Activated naive CD4-positive, alpha-beta T cell treated with anti-CD3 and anti-CD28 coated beads, Interleukin-2, amount 50 U/mL, for 24 hours (primary cell): ENCODE measurements at regions not wholly inside any gene's neighbourhood (a gene's known extent, or its start where the extent isn't known, plus 50 kb on each side); places are given as distances from the start of the nearest gene placed in this dataset.

Experiments used
- H3K27ac Mint-ChIP-seq: one replicate; pipeline ENCODE4 v1.8.0; 2021; ENCODE audit warnings: mild to moderate bottlenecking, mixed read lengths
- H3K27me3 Mint-ChIP-seq: one replicate; pipeline ENCODE4 v1.8.0; 2021; ENCODE audit warnings: mixed read lengths
- H3K36me3 Mint-ChIP-seq: one replicate; pipeline ENCODE4 v1.8.0; 2021; ENCODE audit warnings: mixed read lengths
- H3K4me1 Mint-ChIP-seq: one replicate; pipeline ENCODE4 v1.8.0; 2021; ENCODE audit warnings: mixed read lengths
- H3K4me3 Mint-ChIP-seq: one replicate; pipeline ENCODE4 v1.8.0; 2021; ENCODE audit warnings: mild to moderate bottlenecking, mixed read lengths
- H3K9me3 Mint-ChIP-seq: one replicate; pipeline ENCODE4 v1.8.0; 2021; ENCODE audit warnings: mixed read lengths

GRCh38 chr3:159818997-159819500, 169.6 kb upstream of the IL12A start:
- no peak overlapping the region for H3K4me3 Mint-ChIP-seq
- peaks cover 8% of the 10 kb centered on the region for H3K27me3 Mint-ChIP-seq
- no peaks in the 10 kb centered on the region for H3K9me3 Mint-ChIP-seq
- no peak overlapping the region for H3K27ac Mint-ChIP-seq
- H3K36me3 Mint-ChIP-seq, result no peaks in the 10 kb centered on the region
- no peaks in the 10 kb centered on the region for H3K4me1 Mint-ChIP-seq

DNA sequence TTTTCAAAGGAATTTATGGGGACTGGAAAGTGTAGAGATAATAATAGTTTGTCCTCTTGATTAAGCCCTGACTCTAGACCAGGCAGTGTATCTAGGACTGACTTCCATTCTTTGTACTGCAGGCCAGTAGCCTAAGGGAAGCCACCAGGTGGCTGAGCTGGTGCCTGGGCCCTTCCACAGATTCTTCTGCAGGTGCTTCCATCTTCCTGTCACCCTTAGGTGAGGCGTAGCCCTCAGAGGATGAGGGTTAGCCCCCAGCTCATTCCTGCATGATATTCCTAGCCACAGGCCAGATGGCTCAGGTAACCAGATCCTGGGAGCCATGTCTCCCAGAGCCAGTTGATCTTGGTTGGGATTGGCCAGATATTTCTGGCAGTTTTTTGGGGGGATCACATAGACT, 169.0 kb upstream of the IL12A start:
- H3K4me1 Mint-ChIP-seq, result no peaks in the 10 kb centered on the region
- no peak overlapping the region for H3K27ac Mint-ChIP-seq
- no peak overlapping the region for H3K4me3 Mint-ChIP-seq
- peaks cover 8% of the 10 kb centered on the region for H3K27me3 Mint-ChIP-seq
- H3K9me3 Mint-ChIP-seq, result no peaks in the 10 kb centered on the region
- no peaks in the 10 kb centered on the region for H3K36me3 Mint-ChIP-seq

GRCh38 chr3:159821110-159821509, 167.5 kb upstream of the IL12A start:
- no peaks in the 10 kb centered on the region for H3K9me3 Mint-ChIP-seq
- no peak overlapping the region for H3K4me3 Mint-ChIP-seq
- no peaks in the 10 kb centered on the region for H3K4me1 Mint-ChIP-seq
- no peaks in the 10 kb centered on the region for H3K36me3 Mint-ChIP-seq
- H3K27me3 Mint-ChIP-seq, result peaks cover 8% of the 10 kb centered on the region
- no peak overlapping the region for H3K27ac Mint-ChIP-seq

GRCh38 chr3:159821736-159822135, 166.9 kb upstream of the IL12A start:
- H3K4me3 Mint-ChIP-seq, result no peak overlapping the region
- H3K4me1 Mint-ChIP-seq, result no peaks in the 10 kb centered on the region
- H3K27ac Mint-ChIP-seq, result no peak overlapping the region
- H3K27me3 Mint-ChIP-seq, result peaks cover 8% of the 10 kb centered on the region
- H3K36me3 Mint-ChIP-seq, result no peaks in the 10 kb centered on the region
- no peaks in the 10 kb centered on the region for H3K9me3 Mint-ChIP-seq

DNA sequence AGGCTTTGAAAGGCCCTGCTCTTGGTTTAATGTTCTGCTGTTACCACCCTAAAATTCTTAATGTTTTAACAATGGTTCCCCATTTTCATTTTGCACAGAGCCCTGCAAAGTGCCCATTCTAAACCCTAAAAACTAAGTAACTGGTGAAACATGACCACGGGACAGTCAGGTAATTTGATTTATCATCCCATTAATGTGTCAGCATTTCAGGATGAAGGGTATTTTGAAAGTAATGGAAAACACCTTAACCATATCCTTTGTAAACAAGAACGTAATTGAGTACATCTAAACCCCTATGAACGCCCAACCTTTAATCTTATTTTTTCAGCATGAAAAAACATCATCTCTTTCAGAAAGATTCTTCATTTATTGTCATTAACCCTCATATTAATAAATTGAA, 164.9 kb upstream of the IL12A start:
- no peak overlapping the region for H3K4me3 Mint-ChIP-seq
- peaks cover 8% of the 10 kb centered on the region for H3K27me3 Mint-ChIP-seq

DNA sequence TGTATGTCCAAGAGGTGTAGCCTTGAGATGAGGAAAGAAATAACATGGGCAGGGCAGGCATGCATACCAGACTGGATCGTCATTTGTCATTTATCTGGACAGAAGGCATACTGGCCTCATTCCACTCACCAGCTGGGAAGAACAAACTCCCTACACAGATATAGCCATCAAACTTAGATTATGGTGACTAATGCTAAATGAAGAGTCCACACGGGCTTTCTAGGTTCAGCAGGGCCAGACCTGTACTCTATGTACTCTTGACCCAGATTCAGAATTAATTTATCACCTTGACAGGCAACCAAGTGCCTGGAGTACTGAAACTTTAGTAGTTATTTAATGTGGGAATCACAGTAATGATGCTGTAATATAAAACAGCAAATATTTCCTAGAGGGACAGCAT, 164.3 kb upstream of the IL12A start:
- no peak overlapping the region for H3K4me3 Mint-ChIP-seq
- no peaks in the 10 kb centered on the region for H3K9me3 Mint-ChIP-seq
- peaks cover 4% of the 10 kb centered on the region for H3K27me3 Mint-ChIP-seq
- H3K27ac Mint-ChIP-seq, result no peak overlapping the region
- no peaks in the 10 kb centered on the region for H3K36me3 Mint-ChIP-seq
- no peaks in the 10 kb centered on the region for H3K4me1 Mint-ChIP-seq

More for the DNA sequence above, 164.9 kb upstream of the IL12A start:
- Mint-ChIP-seq H3K36me3 (no peaks in the 10 kb centered on the region), H3K27ac (no peak overlapping the region), H3K4me1 (no peaks in the 10 kb centered on the region), H3K9me3 (no peaks in the 10 kb centered on the region)

DNA sequence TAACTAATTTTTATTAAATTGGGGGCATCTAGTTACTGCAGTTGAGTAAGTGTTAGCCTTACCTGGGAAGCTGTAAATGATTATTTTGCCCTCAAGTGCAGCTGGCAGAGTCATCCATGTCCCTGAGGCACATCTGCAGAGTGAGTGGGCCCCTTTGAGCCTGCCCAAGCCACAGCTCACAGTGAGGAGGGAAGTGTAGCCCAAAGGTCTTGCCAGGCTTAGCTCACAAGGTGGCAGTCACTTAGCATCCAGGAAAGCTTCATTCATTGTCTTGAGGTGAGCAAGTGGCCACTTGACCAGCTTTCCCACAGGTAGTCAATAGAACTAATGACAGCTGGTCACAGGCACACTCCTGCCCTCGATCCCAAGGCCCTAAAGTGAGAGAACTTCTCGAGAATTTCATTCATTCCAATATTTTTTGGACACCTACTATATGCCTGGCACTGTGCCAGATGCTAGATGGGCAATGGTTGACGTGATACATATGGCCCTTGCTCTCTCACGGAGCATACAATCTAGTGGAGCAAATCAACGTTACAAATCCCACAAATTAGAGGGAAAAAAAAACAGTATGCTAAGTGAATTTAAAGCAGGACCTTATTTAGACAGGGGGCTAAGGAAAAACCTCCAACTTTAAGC, 163.3 kb upstream of the IL12A start:
- Mint-ChIP-seq H3K36me3 (no peaks in the 10 kb centered on the region), H3K4me1 (no peaks in the 10 kb centered on the region), H3K4me3 (no peak overlapping the region), H3K27ac (no peak overlapping the region), H3K27me3 (peaks cover 4% of the 10 kb centered on the region), H3K9me3 (no peaks in the 10 kb centered on the region)

GRCh38 chr3:159828542-159828943, 160.1 kb upstream of the IL12A start:
- Mint-ChIP-seq H3K36me3 (no peaks in the 10 kb centered on the region), H3K4me3 (no peak overlapping the region), H3K27ac (no peak overlapping the region), H3K27me3 (peaks cover 1% of the 10 kb centered on the region), H3K4me1 (no peaks in the 10 kb centered on the region), H3K9me3 (no peaks in the 10 kb centered on the region)

- no peaks in the 10 kb centered on the region for H3K36me3 Mint-ChIP-seq
- no peaks in the 10 kb centered on the region for H3K9me3 Mint-ChIP-seq
- no peaks in the 10 kb centered on the region for H3K4me1 Mint-ChIP-seq
- H3K4me3 Mint-ChIP-seq, result no peak overlapping the region
- H3K27ac Mint-ChIP-seq, result no peak overlapping the region
- peaks cover 1% of the 10 kb centered on the region for H3K27me3 Mint-ChIP-seq
Observed at GRCh38 chr3:159829056-159829455, 159.6 kb upstream of the IL12A start.

DNA sequence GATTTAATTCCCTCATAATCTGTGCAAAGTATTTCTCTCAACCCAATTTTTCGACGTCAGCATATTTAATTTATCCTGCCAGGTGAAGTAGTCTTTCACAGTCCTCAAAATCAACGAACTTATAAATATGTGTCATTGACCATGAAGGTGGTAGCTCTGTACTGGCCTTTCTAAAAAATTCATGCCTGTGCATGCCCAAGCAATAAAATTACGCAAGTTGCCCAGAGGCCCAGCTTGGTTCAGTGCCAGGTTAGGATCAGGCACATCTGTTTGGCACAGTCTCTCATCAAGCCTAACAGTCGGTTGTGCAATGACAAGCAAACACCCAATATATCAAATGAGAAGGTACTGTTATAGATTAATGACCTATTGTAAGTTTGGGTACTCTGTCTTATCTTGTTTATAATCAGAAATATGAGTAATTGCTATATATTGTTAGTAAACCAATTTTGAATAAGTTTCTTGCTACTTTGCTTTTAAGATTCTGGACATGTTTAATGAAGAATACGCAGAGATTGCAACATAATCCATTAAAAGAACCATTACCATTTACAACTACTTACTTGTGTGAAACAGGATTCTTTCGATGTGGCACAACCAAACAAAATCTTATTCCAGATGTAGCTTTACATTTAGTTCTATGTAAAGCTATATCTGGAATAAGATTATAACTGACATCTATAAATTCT, 159.0 kb upstream of the IL12A start:
- Mint-ChIP-seq H3K9me3 (no peaks in the 10 kb centered on the region), H3K4me3 (no peak overlapping the region), H3K4me1 (no peaks in the 10 kb centered on the region), H3K36me3 (no peaks in the 10 kb centered on the region), H3K27ac (no peak overlapping the region), H3K27me3 (peaks cover 1% of the 10 kb centered on the region)

GRCh38 chr3:159830523-159831154, 158.0 kb upstream of the IL12A start:
- H3K27me3 Mint-ChIP-seq, result peaks cover 1% of the 10 kb centered on the region
- no peaks in the 10 kb centered on the region for H3K4me1 Mint-ChIP-seq
- no peaks in the 10 kb centered on the region for H3K36me3 Mint-ChIP-seq
- H3K9me3 Mint-ChIP-seq, result no peaks in the 10 kb centered on the region
- H3K4me3 Mint-ChIP-seq, result no peak overlapping the region
- H3K27ac Mint-ChIP-seq, result no peak overlapping the region

DNA sequence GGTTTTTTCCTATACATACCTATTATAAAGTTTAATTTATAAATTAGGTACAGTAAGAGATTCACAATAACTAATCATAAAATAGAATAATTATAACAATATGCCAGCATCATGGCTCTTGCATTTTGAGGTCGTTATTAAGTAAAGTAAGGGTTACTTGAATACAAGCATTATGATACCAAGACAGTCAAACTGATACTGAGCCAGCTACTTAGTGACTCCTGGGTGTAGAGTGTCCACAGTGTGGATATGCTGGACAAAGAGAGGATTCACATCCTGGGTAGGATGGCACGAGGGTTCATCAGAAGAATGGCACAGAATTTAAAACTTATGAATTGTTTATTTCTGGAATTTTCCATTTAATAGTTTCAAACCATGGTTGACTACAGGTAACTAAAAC, 157.2 kb upstream of the IL12A start:
- H3K36me3 Mint-ChIP-seq, result no peaks in the 10 kb centered on the region

GRCh38 chr3:159832024-159832423, 156.6 kb upstream of the IL12A start:
- Mint-ChIP-seq H3K27me3 (peaks cover 1% of the 10 kb centered on the region), H3K27ac (no peak overlapping the region), H3K4me1 (no peaks in the 10 kb centered on the region), H3K9me3 (no peaks in the 10 kb centered on the region), H3K36me3 (no peaks in the 10 kb centered on the region), H3K4me3 (no peak overlapping the region)

More for the DNA sequence above, 157.2 kb upstream of the IL12A start:
- Mint-ChIP-seq H3K4me3 (no peak overlapping the region), H3K4me1 (no peaks in the 10 kb centered on the region), H3K27ac (no peak overlapping the region), H3K9me3 (no peaks in the 10 kb centered on the region), H3K27me3 (peaks cover 1% of the 10 kb centered on the region)

- peaks cover under 1% of the 10 kb centered on the region for H3K4me1 Mint-ChIP-seq
Observed at GRCh38 chr3:159835126-159835525, 153.5 kb upstream of the IL12A start.

GRCh38 chr3:159837725-159838124, 150.9 kb upstream of the IL12A start:
- Mint-ChIP-seq H3K27me3 (peaks cover 12% of the 10 kb centered on the region), H3K9me3 (no peaks in the 10 kb centered on the region), H3K27ac (no peak overlapping the region), H3K4me3 (no peak overlapping the region), H3K4me1 (peaks cover 3% of the 10 kb centered on the region), H3K36me3 (no peaks in the 10 kb centered on the region)

More at GRCh38 chr3:159835126-159835525, 153.5 kb upstream of the IL12A start:
- H3K27ac Mint-ChIP-seq, result no peak overlapping the region
- H3K27me3 Mint-ChIP-seq, result peaks cover 2% of the 10 kb centered on the region
- H3K4me3 Mint-ChIP-seq, result no peak overlapping the region
- no peaks in the 10 kb centered on the region for H3K9me3 Mint-ChIP-seq
- no peaks in the 10 kb centered on the region for H3K36me3 Mint-ChIP-seq

- H3K4me3 Mint-ChIP-seq, result no peak overlapping the region
- H3K36me3 Mint-ChIP-seq, result no peaks in the 10 kb centered on the region
- no peak overlapping the region for H3K27ac Mint-ChIP-seq
- H3K9me3 Mint-ChIP-seq, result no peaks in the 10 kb centered on the region
- H3K4me1 Mint-ChIP-seq, result peaks cover 3% of the 10 kb centered on the region
- peaks cover 15% of the 10 kb centered on the region for H3K27me3 Mint-ChIP-seq
Observed at GRCh38 chr3:159838938-159839337, 149.7 kb upstream of the IL12A start.
